ENCODE measurements at regions not wholly inside any gene's neighbourhood (a gene's known extent, or its start where the extent isn't known, plus 50 kb on each side); places are given as distances from the start of the nearest gene placed in this dataset.

- DNase-seq: no peak
Observed at GRCh38 chr4:137626942-137627738, 94.8 kb upstream of the PCDH18 start.

DNA sequence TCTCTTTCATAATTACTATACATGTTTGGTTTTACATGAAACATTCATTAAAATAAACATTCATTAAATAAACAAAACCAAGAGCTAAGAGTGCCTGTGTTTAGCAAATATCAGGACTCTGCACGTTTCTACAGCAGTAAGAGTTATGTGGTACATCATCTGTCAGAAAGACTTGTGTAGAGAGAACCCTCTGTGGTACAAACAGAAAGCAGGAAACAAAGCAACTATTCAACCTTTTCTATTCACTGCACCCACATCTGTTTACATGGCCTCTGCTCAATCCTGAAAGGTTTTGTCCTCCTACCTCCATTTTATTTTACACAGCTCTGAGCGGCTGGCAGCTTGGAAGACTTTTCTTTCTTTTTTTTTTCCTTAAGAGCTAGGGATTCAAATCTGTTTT is 90.7 kb upstream of the PCDH18 start:
- no peak for DNase-seq

DNA sequence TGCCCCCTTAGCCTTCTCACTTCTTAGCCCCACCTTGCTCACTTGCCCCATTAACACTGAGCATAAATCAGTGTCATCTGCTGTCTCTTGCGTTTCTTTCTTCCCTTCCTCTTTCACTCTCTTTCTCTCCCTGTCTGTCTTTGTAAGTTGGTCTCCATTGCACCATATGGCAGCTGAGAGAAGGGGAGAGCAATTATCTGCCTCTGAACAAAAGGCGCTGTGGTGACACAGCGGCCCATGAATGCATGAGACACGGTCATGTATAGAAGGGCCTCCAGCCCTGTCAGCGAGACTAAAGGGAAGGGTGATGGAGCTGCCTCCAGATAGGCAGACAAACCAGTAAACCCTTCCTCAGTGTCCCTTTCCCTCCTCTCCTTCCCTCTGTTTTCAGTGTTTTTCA is 88.8 kb upstream of the PCDH18 start:
- no peak for DNase-seq

DNA sequence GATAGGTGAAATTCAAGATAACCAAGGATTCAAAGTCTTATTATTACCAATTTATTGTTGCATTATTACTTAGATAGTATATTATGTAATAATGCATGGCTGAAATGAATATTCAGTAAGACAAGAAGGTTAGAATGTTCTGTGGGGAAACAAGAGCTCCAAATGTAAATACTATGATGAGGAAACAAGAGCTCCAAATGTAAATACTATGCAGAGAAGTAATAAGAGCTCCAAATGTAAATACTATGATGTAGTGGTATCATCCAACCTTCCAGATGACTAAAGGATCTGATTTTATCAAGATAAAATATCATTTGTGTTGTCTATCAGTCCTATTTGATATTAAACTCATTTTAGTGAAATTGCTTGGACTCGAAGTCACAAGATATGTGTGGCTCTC is 82.2 kb upstream of the PCDH18 start:
- DNase-seq: no peak

- DNase-seq: no peak
Observed at GRCh38 chr4:137611998-137612700, 79.9 kb upstream of the PCDH18 start.

GRCh38 chr4:137610960-137611359 is 78.7 kb upstream of the PCDH18 start:
- no peak for DNase-seq

GRCh38 chr4:137609718-137610430 is 77.6 kb upstream of the PCDH18 start:
- DNase-seq: no peak

- DNase-seq: no peak
Observed at GRCh38 chr4:137608085-137608484, 75.8 kb upstream of the PCDH18 start.

DNA sequence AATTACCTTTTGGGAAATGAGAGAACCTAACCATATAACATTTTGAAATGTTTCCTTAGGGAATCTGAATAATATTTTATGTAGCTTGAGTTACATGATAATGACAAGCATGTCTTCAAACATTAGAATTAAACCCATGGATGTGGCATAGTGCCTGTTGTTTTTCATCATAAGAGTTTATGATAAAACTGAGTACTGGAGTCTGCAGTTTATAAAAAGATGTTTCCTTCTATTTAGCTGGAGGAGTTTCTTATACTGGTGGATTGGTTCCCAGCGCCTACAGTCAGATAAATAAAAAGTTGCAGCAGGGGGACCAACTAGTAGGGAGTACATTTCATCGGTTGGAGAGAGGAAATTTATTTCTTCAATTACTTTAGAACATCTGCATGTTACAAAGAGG is 70.1 kb upstream of the PCDH18 start:
- DNase-seq: no peak

- DNase-seq: no peak
Observed at GRCh38 chr4:137601934-137602333, 69.6 kb upstream of the PCDH18 start.

DNA sequence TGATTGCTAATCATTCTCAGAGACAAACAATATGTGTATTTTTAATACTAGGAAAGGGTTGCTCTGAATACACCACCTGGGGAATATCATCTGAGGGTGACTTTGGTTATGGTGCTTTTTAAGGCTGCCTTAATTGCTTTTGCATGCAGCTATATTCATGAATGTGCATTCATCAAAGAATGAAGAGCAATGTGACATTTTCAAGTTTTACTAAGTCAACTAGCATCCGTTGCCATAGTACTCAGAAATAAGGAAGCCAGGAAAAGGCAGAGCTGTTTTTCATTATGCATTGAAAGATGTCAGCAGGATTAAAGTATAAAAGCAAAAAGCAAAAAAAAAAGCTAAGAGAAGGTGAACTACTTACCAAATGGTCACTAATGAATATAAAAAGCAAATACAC is 67.4 kb upstream of the PCDH18 start:
- no peak for DNase-seq

GRCh38 chr4:137597752-137598430 is 65.6 kb upstream of the PCDH18 start:
- DNase-seq: no peak

- DNase-seq: no peak
Observed at GRCh38 chr4:137587796-137588195, 55.5 kb upstream of the PCDH18 start.

DNA sequence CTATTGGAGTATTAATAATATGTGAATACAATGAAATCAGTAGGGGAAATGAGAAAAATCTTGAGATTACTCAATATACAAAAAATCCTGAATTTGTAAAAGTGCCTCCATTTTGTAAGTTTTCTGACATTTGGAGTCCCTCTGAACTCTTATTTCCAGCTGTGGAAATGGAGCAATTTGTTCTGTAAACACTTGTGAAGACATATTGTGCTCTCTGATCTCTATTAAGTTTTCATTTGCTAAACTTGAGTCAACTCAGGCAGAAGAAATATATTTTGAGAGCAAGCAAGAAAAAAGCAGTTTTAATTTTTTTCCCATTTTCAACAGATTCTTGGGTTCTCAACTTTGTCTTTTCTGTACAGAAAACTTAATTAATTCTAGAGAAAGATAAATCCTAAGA is 51.4 kb upstream of the PCDH18 start:
- no peak for DNase-seq
